ENCODE measurements at regions not wholly inside any gene's neighbourhood (a gene's known extent, or its start where the extent isn't known, plus 50 kb on each side); places are given as distances from the start of the nearest gene placed in this dataset.

GRCh38 chr4:8742546-8742945 lies 129.1 kb downstream of the HMX1 start:
- no peak for TF ChIP-seq CTCF (IDR thresholded peaks at IDR 0.05)
- no peak for TF ChIP-seq POLR2A (IDR thresholded peaks at IDR 0.05)
- no peak for TF ChIP-seq POLR2AphosphoS5 (IDR thresholded peaks at IDR 0.05)
- TF ChIP-seq EP300 (IDR thresholded peaks at IDR 0.05) = no peak
- Histone ChIP-seq H3K9me3 (no peaks in the 10 kb centered on the region), H3K4me1 (no peaks in the 10 kb centered on the region), H3K36me3 (no peaks in the 10 kb centered on the region), H3K27me3 (peaks cover 0 to 19% (median 0%) of the 10 kb centered on the region in 3 donors), H3K4me3 (no peak overlapping the region), H3K27ac (no peak overlapping the region)
- WGBS, 2 donors = 50 to 69% methylated on average over 2 of the region's 2 CpGs
- intact Hi-C loops (cut with DNase I) = no loop called here
- peak; percentile 14 for DNase-seq

- H3K27ac ChIP-seq = no peak overlapping the region
- H3K36me3 ChIP-seq = no peaks in the 10 kb centered on the region
- peaks cover 0 to 19% (median 0%) of the 10 kb centered on the region in 3 donors for H3K27me3 ChIP-seq
- DNase-seq = peak; percentile 39
- no peak for TF ChIP-seq CTCF (IDR thresholded peaks at IDR 0.05)
- TF ChIP-seq POLR2A (IDR thresholded peaks at IDR 0.05) = no peak
- TF ChIP-seq POLR2AphosphoS5 (IDR thresholded peaks at IDR 0.05) = no peak
- no peak for TF ChIP-seq EP300 (IDR thresholded peaks at IDR 0.05)
- no peaks in the 10 kb centered on the region for H3K9me3 ChIP-seq
- intact Hi-C loops (cut with DNase I) = no loop called here
- no peak overlapping the region for H3K4me3 ChIP-seq
- H3K4me1 ChIP-seq = no peaks in the 10 kb centered on the region
- WGBS, 2 donors = 79 to 83% methylated on average over 12 of the region's 12 CpGs
Measured at GRCh38 chr4:8741513-8742226, 130.0 kb downstream of the HMX1 start.

GRCh38 chr4:8740666-8741395 lies 130.8 kb downstream of the HMX1 start:
- intact Hi-C loops (cut with DNase I) = no loop called here
- DNase-seq = peak; percentile 56
- H3K27ac ChIP-seq = no peak overlapping the region
- TF ChIP-seq CTCF (IDR thresholded peaks at IDR 0.05) = no peak
- TF ChIP-seq POLR2AphosphoS5 (IDR thresholded peaks at IDR 0.05) = no peak
- no peak for TF ChIP-seq POLR2A (IDR thresholded peaks at IDR 0.05)
- no peak for TF ChIP-seq EP300 (IDR thresholded peaks at IDR 0.05)
- H3K9me3 ChIP-seq = no peaks in the 10 kb centered on the region
- 71 to 73% methylated on average over 22 of the region's 22 CpGs for WGBS, 2 donors
- H3K27me3 ChIP-seq = peaks cover 0 to 17% (median 0%) of the 10 kb centered on the region in 3 donors
- no peaks in the 10 kb centered on the region for H3K4me1 ChIP-seq
- no peaks in the 10 kb centered on the region for H3K36me3 ChIP-seq
- no peak overlapping the region for H3K4me3 ChIP-seq

GRCh38 chr4:8739820-8740665 lies 131.6 kb downstream of the HMX1 start:
- DNase-seq = peak; percentile 53
- Histone ChIP-seq H3K36me3 (no peaks in the 10 kb centered on the region), H3K27ac (no peak overlapping the region), H3K9me3 (no peaks in the 10 kb centered on the region), H3K4me3 (no peak overlapping the region), H3K27me3 (peaks cover 0 to 9% (median 0%) of the 10 kb centered on the region in 3 donors), H3K4me1 (no peaks in the 10 kb centered on the region)
- WGBS, 2 donors = 75 to 76% methylated on average over 23 of the region's 23 CpGs
- intact Hi-C loops (cut with DNase I) = no loop called here
- no peak for TF ChIP-seq EP300 (IDR thresholded peaks at IDR 0.05)

GRCh38 chr4:8739317-8739716 lies 132.3 kb downstream of the HMX1 start:
- peaks cover 0 to 2% (median 0%) of the 10 kb centered on the region in 3 donors for H3K27me3 ChIP-seq
- peaks cover 0 to 2% (median 0%) of the 10 kb centered on the region in 4 donors for H3K9me3 ChIP-seq
- peak; percentile 34 for DNase-seq
- H3K27ac ChIP-seq = no peak overlapping the region
- 92 to 94% methylated on average over 11 of the region's 11 CpGs for WGBS, 2 donors
- intact Hi-C loops (cut with DNase I) = no loop called here
- no peak for TF ChIP-seq CTCF (IDR thresholded peaks at IDR 0.05)
- no peak for TF ChIP-seq EP300 (IDR thresholded peaks at IDR 0.05)
- no peak for TF ChIP-seq POLR2AphosphoS5 (IDR thresholded peaks at IDR 0.05)
- no peak for TF ChIP-seq POLR2A (IDR thresholded peaks at IDR 0.05)
- no peak overlapping the region for H3K4me3 ChIP-seq
- H3K4me1 ChIP-seq = no peaks in the 10 kb centered on the region
- no peaks in the 10 kb centered on the region for H3K36me3 ChIP-seq
